Type B pancreatic cell (in vitro differentiated cells): ENCODE measurements at regions not wholly inside any gene's neighbourhood (a gene's known extent, or its start where the extent isn't known, plus 50 kb on each side); places are given as distances from the start of the nearest gene placed in this dataset.

ENCODE experiments used
- DNase-seq: peaks from one replicate; pipeline ENCODE4 v3.0.0; 2021; ENCODE audit warnings: mixed read lengths; ENCODE audit not compliant: unreplicated experiment; ENCODE audit errors: extremely low spot score
- H3K27ac Mint-ChIP-seq: 2 replicates; pipeline ENCODE4 v1.8.0; 2021; ENCODE audit warnings: mild to moderate bottlenecking, mixed read lengths
- H3K27me3 Mint-ChIP-seq: 2 replicates; pipeline ENCODE4 v1.8.0; 2021; ENCODE audit warnings: mixed read lengths
- H3K36me3 Mint-ChIP-seq: 2 replicates; pipeline ENCODE4 v1.8.0; 2021; ENCODE audit warnings: mixed read lengths
- H3K4me1 Mint-ChIP-seq: one replicate; pipeline ENCODE4 v1.8.0; 2021; ENCODE audit warnings: mixed read lengths; ENCODE audit not compliant: unreplicated experiment
- H3K4me3 Mint-ChIP-seq: 2 replicates; pipeline ENCODE4 v1.8.0; 2021; ENCODE audit warnings: mild to moderate bottlenecking, mixed read lengths
- H3K9me3 Mint-ChIP-seq: 2 replicates; pipeline ENCODE4 v1.8.0; 2021; ENCODE audit warnings: mixed read lengths
- CTCF ChIP-seq: fragments of 200-600 bp; sonication (generic); conservative IDR thresholded peaks from 2 replicates; pipeline ENCODE4 v1.5.0; 2021; ENCODE audit warnings: antibody characterized with exemption, mild to moderate bottlenecking

- Mint-ChIP-seq H3K36me3 (no peaks in the 10 kb centered on the region), H3K9me3 (no peaks in the 10 kb centered on the region), H3K27me3 (peaks cover 6% of the 10 kb centered on the region), H3K4me3 (no peak overlapping the region), H3K27ac (no peak overlapping the region), H3K4me1 (no peaks in the 10 kb centered on the region)
- no peak for TF ChIP-seq CTCF
- DNase-seq = no peak
Observed at GRCh38 chr9:21690561-21690960, 111.9 kb upstream of the MTAP start.

- TF ChIP-seq CTCF = no peak
- H3K4me3 Mint-ChIP-seq = no peak overlapping the region
- no peaks in the 10 kb centered on the region for H3K4me1 Mint-ChIP-seq
- no peak overlapping the region for H3K27ac Mint-ChIP-seq
- DNase-seq = no peak
- peaks cover 6% of the 10 kb centered on the region for H3K27me3 Mint-ChIP-seq
- no peaks in the 10 kb centered on the region for H3K9me3 Mint-ChIP-seq
- no peaks in the 10 kb centered on the region for H3K36me3 Mint-ChIP-seq
Observed at GRCh38 chr9:21692390-21692789, 110.0 kb upstream of the MTAP start.

- Mint-ChIP-seq H3K27ac (no peak overlapping the region), H3K36me3 (no peaks in the 10 kb centered on the region), H3K4me1 (no peaks in the 10 kb centered on the region), H3K4me3 (no peak overlapping the region), H3K9me3 (no peaks in the 10 kb centered on the region), H3K27me3 (peaks cover 6% of the 10 kb centered on the region)
- DNase-seq = no peak
- no peak for TF ChIP-seq CTCF
Observed at GRCh38 chr9:21694424-21694823, 108.0 kb upstream of the MTAP start.

GRCh38 chr9:21695443-21695842, 107.0 kb upstream of the MTAP start:
- Mint-ChIP-seq H3K36me3 (no peaks in the 10 kb centered on the region), H3K4me3 (no peak overlapping the region), H3K4me1 (no peaks in the 10 kb centered on the region), H3K27me3 (peaks cover 6% of the 10 kb centered on the region), H3K27ac (no peak overlapping the region), H3K9me3 (no peaks in the 10 kb centered on the region)
- TF ChIP-seq CTCF = no peak
- DNase-seq = no peak

- TF ChIP-seq CTCF = no peak
- peaks cover 6% of the 10 kb centered on the region for H3K27me3 Mint-ChIP-seq
- no peak overlapping the region for H3K27ac Mint-ChIP-seq
- no peak for DNase-seq
- H3K4me3 Mint-ChIP-seq = no peak overlapping the region
- H3K9me3 Mint-ChIP-seq = no peaks in the 10 kb centered on the region
- no peaks in the 10 kb centered on the region for H3K4me1 Mint-ChIP-seq
- no peaks in the 10 kb centered on the region for H3K36me3 Mint-ChIP-seq
Observed at GRCh38 chr9:21695874-21696341, 106.5 kb upstream of the MTAP start.

GRCh38 chr9:21696411-21696871, 106.0 kb upstream of the MTAP start:
- DNase-seq = no peak
- Mint-ChIP-seq H3K27ac (no peak overlapping the region), H3K4me3 (no peak overlapping the region), H3K9me3 (no peaks in the 10 kb centered on the region), H3K36me3 (no peaks in the 10 kb centered on the region), H3K4me1 (no peaks in the 10 kb centered on the region), H3K27me3 (peaks cover 5% of the 10 kb centered on the region)
- no peak for TF ChIP-seq CTCF
